GM10266 (cell line): ENCODE measurements at regions not wholly inside any gene's neighbourhood (a gene's known extent, or its start where the extent isn't known, plus 50 kb on each side); places are given as distances from the start of the nearest gene placed in this dataset.
"Not testable (repeated sequence)": the region's sequence is repeated elsewhere in the genome, so short reads cannot be mapped to it uniquely, and the experiment has no call there.

Experiments used
- DNase-seq: peaks from one replicate; pipeline ENCODE4 v3.0.0; 2012; ENCODE audit errors: extremely low spot score
- CTCF ChIP-seq: IDR thresholded peaks from 2 replicates; pipeline ENCODE4 v1.5.1; 2012; ENCODE audit warnings: mild to moderate bottlenecking, low read depth; ENCODE audit not compliant: control insufficient read depth, insufficient read depth; ENCODE audit errors: missing control alignments

- TF ChIP-seq CTCF: no peak
- DNase-seq: no peak
These were observed 244.8 kb upstream of the GALNT17 start for GRCh38 chr7:70887186-70887585.

GRCh38 chr7:70890147-70890969 lies 241.6 kb upstream of the GALNT17 start:
- no peak for DNase-seq
- no peak for TF ChIP-seq CTCF

GRCh38 chr7:70893422-70893821 lies 238.5 kb upstream of the GALNT17 start:
- DNase-seq: no peak
- TF ChIP-seq CTCF: no peak

GRCh38 chr7:70893971-70894715 lies 237.8 kb upstream of the GALNT17 start:
- no peak for DNase-seq
- no peak for TF ChIP-seq CTCF

- TF ChIP-seq CTCF: no peak
These were observed 237.1 kb upstream of the GALNT17 start for GRCh38 chr7:70894799-70895198.

GRCh38 chr7:70895337-70896200 lies 236.4 kb upstream of the GALNT17 start:
- DNase-seq: not testable (repeated sequence)

More at GRCh38 chr7:70894799-70895198, 237.1 kb upstream of the GALNT17 start:
- DNase-seq: no peak
